Right cardiac atrium (tissue), 5 donors: ENCODE measurements at regions not wholly inside any gene's neighbourhood (a gene's known extent, or its start where the extent isn't known, plus 50 kb on each side); places are given as distances from the start of the nearest gene placed in this dataset.

Experiments used
- ATAC-seq, 2 donors: fragments of 200-7000 bp; cut with Tn5 transposase; one replicate each; pipeline versions ENCODE4 v1.8.0 to v1.9.1; 2020; ENCODE audit warnings: moderate library complexity in 2 of 2, mild to moderate bottlenecking in 1 of 2
- DNase-seq, 3 donors: peaks; one replicate each; pipeline ENCODE4 v3.0.0-alpha.2; 2020
- H3K27ac ChIP-seq: one replicate; pipeline ENCODE4 v1.5.1; 2013; ENCODE audit warnings: mild to moderate bottlenecking, low read length, control low read depth, moderate library complexity
- H3K27me3 ChIP-seq: one replicate; pipeline ENCODE4 v1.6.1; 2013; ENCODE audit not compliant: control insufficient read depth, insufficient read depth
- H3K4me1 ChIP-seq: one replicate; pipeline ENCODE4 v1.6.1; 2013; ENCODE audit warnings: low read length; ENCODE audit not compliant: control insufficient read depth, insufficient read depth
- H3K4me3 ChIP-seq: one replicate; pipeline ENCODE4 v1.5.1; 2013; ENCODE audit warnings: low read length, control low read depth
- H3K9me3 ChIP-seq: one replicate; pipeline ENCODE4 v1.6.1; 2013; ENCODE audit warnings: low read length; ENCODE audit not compliant: control insufficient read depth
- WGBS: extraction: QIAGEN DNeasy Blood & Tissue Kit; methylation state at CpG from one replicate; pipeline ENCODE4 v1.1.7; 2013; 5-methylcytosine and 5-hydroxymethylcytosine counted together
- intact Hi-C, 4 donors: fragments of 100-400 bp; cut with DNase I; formaldehyde crosslinking; loops; one replicate each; pipeline versions ENCODE4 v1.11.0 to v1.14.0; 2022 to 2023
- donor health status: healthy with polysubstance abuse.
- donor health status: DM: no; HTN: yes; CAD: no.
- donor health status: DM: no; HTN: no; CAD: no.
- donor health status: DM: no; HTN: yes; CAD: no; lungs with severe emphysema.
- donor health status: DM: yes; HTN: yes; CAD: no.

GRCh38 chr6:167471548-167471930 lies 146.7 kb downstream of the TTLL2 start:
- no peak for ATAC-seq
- intact Hi-C loops, result no loop called here
- H3K27ac ChIP-seq, result no peak overlapping the region
- H3K4me3 ChIP-seq, result no peak overlapping the region
- H3K4me1 ChIP-seq, result peaks cover 2% of the 10 kb centered on the region
- H3K27me3 ChIP-seq, result no peaks in the 10 kb centered on the region
- WGBS, result 93% methylated on average over 10 of the region's 10 CpGs
- H3K9me3 ChIP-seq, result no peaks in the 10 kb centered on the region
- no peak for DNase-seq

DNA sequence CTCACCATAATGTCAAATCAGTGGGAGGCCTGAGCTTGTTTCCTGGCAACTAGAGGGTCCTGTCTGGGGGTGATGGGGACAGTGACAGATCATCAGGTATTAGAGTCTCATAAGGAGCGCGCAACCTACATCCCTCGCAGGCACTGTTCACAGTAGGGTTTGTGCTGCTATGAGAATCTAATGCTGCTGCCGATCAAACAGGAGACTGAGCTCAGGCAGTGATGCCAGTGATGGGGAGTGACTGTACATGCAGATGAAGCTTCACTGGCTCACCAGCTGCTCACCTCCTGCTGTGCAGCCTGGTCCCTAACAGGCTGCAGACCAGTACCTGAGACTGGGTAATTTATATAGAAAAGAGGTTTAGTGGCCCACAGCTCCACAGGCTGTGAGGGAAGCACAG lies 147.3 kb downstream of the TTLL2 start:
- Histone ChIP-seq H3K27me3 (no peaks in the 10 kb centered on the region), H3K4me3 (no peak overlapping the region), H3K9me3 (no peaks in the 10 kb centered on the region), H3K4me1 (peaks cover 2% of the 10 kb centered on the region), H3K27ac (no peak overlapping the region)
- ATAC-seq (no peak), DNase-seq (no peak)
- intact Hi-C loops, result no loop called here
- whole genome bisulfite sequencing, result 95% methylated on average over 4 of the region's 4 CpGs

- intact Hi-C loops, result no loop called here
- WGBS, result 40% methylated on average over 1 of the region's 1 CpG
- Histone ChIP-seq H3K27ac (no peak overlapping the region), H3K27me3 (no peaks in the 10 kb centered on the region), H3K4me3 (no peak overlapping the region), H3K4me1 (peaks cover 2% of the 10 kb centered on the region), H3K9me3 (no peaks in the 10 kb centered on the region)
- ATAC-seq, result peak in 1 of 2 donors; percentile 18
- no peak for DNase-seq
Measured at GRCh38 chr6:167472880-167473279, 148.0 kb downstream of the TTLL2 start.

GRCh38 chr6:167474171-167474570 lies 149.3 kb downstream of the TTLL2 start:
- Histone ChIP-seq H3K27ac (no peak overlapping the region), H3K4me1 (peaks cover 2% of the 10 kb centered on the region), H3K9me3 (no peaks in the 10 kb centered on the region), H3K4me3 (no peak overlapping the region), H3K27me3 (no peaks in the 10 kb centered on the region)
- 90% methylated on average over 8 of the region's 8 CpGs for WGBS
- no peak for DNase-seq
- intact Hi-C loops, result no loop called here
- no peak for ATAC-seq

- peaks cover 2% of the 10 kb centered on the region for H3K4me1 ChIP-seq
- intact Hi-C loops, result no loop called here
- no peak for ATAC-seq
- no peaks in the 10 kb centered on the region for H3K27me3 ChIP-seq
- H3K9me3 ChIP-seq, result no peaks in the 10 kb centered on the region
- H3K4me3 ChIP-seq, result no peak overlapping the region
- WGBS, result 89% methylated on average over 3 of the region's 3 CpGs
- H3K27ac ChIP-seq, result no peak overlapping the region
- DNase-seq, result no peak
Measured at GRCh38 chr6:167474725-167475124, 149.8 kb downstream of the TTLL2 start.

GRCh38 chr6:167475947-167476346 lies 151.1 kb downstream of the TTLL2 start:
- Histone ChIP-seq H3K27ac (no peak overlapping the region), H3K4me3 (no peak overlapping the region), H3K4me1 (peaks cover 2% of the 10 kb centered on the region), H3K9me3 (no peaks in the 10 kb centered on the region), H3K27me3 (no peaks in the 10 kb centered on the region)
- DNase-seq (no peak), ATAC-seq (no peak)
- WGBS, result 44% methylated on average over 9 of the region's 9 CpGs
- intact Hi-C loops, result no loop called here

GRCh38 chr6:167476844-167477595 lies 152.1 kb downstream of the TTLL2 start:
- Histone ChIP-seq H3K27me3 (no peaks in the 10 kb centered on the region), H3K9me3 (no peaks in the 10 kb centered on the region), H3K4me3 (no peak overlapping the region), H3K27ac (no peak overlapping the region), H3K4me1 (peaks cover 2% of the 10 kb centered on the region)
- DNase-seq (no peak), ATAC-seq (no peak)
- intact Hi-C loops, result no loop called here
- 87% methylated on average over 16 of the region's 16 CpGs for WGBS

GRCh38 chr6:167477688-167478087 lies 152.8 kb downstream of the TTLL2 start:
- no peaks in the 10 kb centered on the region for H3K27me3 ChIP-seq
- ATAC-seq (no peak), DNase-seq (no peak)
- peaks cover 2% of the 10 kb centered on the region for H3K4me1 ChIP-seq
- no peak overlapping the region for H3K27ac ChIP-seq
- no peaks in the 10 kb centered on the region for H3K9me3 ChIP-seq
- H3K4me3 ChIP-seq, result no peak overlapping the region
- intact Hi-C loops, result no loop called here
- 90% methylated on average over 9 of the region's 9 CpGs for WGBS

DNA sequence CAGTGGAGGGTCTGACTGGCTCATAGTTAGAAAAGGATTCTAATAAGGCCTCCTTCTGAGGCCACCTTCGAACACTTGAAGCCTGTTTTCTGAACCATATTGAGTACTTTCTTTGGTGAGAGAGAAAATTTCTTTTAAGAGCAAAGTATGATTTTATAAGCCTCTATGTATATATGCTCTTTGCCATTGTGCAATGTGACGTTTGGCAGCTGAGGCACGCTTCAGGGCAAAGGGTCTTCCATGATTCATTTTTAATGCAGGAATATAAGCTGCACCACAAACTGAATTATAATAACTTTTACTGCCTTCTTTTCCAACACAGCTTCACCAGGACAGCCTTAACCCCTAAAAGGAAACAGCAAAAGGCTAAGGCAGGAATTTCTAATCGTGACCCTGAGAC lies 154.4 kb downstream of the TTLL2 start:
- ATAC-seq, result no peak

DNA sequence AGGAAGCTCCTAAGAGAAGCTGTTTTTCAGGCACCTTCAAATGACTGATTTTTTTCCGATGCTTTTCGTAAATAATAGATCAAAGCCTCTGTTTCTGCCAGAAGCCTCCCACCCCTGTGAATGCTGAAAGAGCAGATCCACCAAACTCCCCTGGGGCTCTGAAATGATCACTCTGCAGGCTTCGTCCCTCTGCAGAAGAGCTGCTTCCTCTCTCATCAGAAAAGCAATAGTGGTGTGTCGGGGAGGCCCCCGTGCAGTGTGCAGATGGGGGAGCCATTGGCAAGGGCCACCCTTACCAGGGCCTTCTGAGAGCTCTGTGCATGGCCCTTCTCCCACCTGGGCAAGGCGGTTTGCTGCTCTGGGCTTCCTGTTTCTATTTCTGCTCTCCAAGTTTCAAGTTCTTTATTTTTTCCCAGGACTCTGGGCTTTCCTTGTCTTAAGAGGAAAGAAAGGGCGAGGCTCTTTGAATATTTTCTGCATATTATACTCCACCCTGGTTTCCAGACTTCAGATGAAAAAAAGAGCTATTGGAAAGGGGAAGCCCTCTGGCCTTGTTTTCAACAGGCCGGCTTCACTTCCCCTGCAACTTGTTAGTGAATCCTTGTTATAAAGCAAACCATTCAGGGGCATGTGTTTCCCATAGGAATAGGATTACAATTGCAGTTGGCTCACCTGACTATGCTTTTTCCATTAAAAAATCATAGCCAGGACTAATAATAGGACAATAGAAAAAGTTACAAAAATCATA lies 155.2 kb downstream of the TTLL2 start:
- H3K27ac ChIP-seq, result peak overlapping the region; percentile 18
- 45% methylated on average over 8 of the region's 8 CpGs for WGBS
- intact Hi-C loops, result loop anchor here in 1 of 4 donors (10.0 kb wide), 1 partner anchor 415 kb away; no protein-coding TSS in a partner anchor

More for the DNA sequence above, 154.4 kb downstream of the TTLL2 start:
- Histone ChIP-seq H3K27me3 (no peaks in the 10 kb centered on the region), H3K4me3 (no peak overlapping the region), H3K9me3 (no peaks in the 10 kb centered on the region), H3K4me1 (no peaks in the 10 kb centered on the region), H3K27ac (no peak overlapping the region)
- intact Hi-C loops, result no loop called here
- 85% methylated on average over 4 of the region's 4 CpGs for WGBS
- DNase-seq, result no peak

GRCh38 chr6:167481307-167481926 lies 156.5 kb downstream of the TTLL2 start:
- H3K27ac ChIP-seq, result no peak overlapping the region
- H3K4me3 ChIP-seq, result no peak overlapping the region
- no peaks in the 10 kb centered on the region for H3K27me3 ChIP-seq
- H3K9me3 ChIP-seq, result no peaks in the 10 kb centered on the region
- DNase-seq (peak in 1 of 3 donors; percentile 32), ATAC-seq (peak; percentile 24 to 89)
- H3K4me1 ChIP-seq, result no peaks in the 10 kb centered on the region
- intact Hi-C loops, result loop anchor here in 1 of 4 donors (10.0 kb wide), 1 partner anchor 413 kb away; no protein-coding TSS in a partner anchor
- 68% methylated on average over 6 of the region's 6 CpGs for WGBS

More for the DNA sequence above, 155.2 kb downstream of the TTLL2 start:
- ATAC-seq, result peak; percentile 57 to 68
- Histone ChIP-seq H3K4me1 (no peaks in the 10 kb centered on the region), H3K9me3 (no peaks in the 10 kb centered on the region), H3K4me3 (no peak overlapping the region), H3K27me3 (no peaks in the 10 kb centered on the region)
- peak in 1 of 3 donors; percentile 57 for DNase-seq
